ENCODE measurements at regions not wholly inside any gene's neighbourhood (a gene's known extent, or its start where the extent isn't known, plus 50 kb on each side); places are given as distances from the start of the nearest gene placed in this dataset.

- POLR2A ChIA-PET = no interaction called here
- Histone ChIP-seq H3K27ac (ENCODE audit: extremely low read length, insufficient read depth, low read length) (no peak overlapping the region), H3K27me3 (ENCODE audit: control insufficient read depth in 1 of 2, insufficient read depth in 2 of 2, low read length in 2 of 2) (no peaks in the 10 kb centered on the region), H3K4me3 (replicated peaks in 1 of 3; ENCODE audit: insufficient read depth in 1 of 3, low read depth in 2 of 3, low read length in 3 of 3) (no peak overlapping the region), H3K4me1 (ENCODE audit: insufficient read depth, low read length) (no peaks in the 10 kb centered on the region), H2AFZ (ENCODE audit: low read length) (no peak overlapping the region), H3K4me2 (ENCODE audit: low read depth, low read length) (no peak overlapping the region), H3K36me3 (replicated peaks in 1 of 2; ENCODE audit: control insufficient read depth in 1 of 2, insufficient read depth in 2 of 2, low read length in 2 of 2) (no peaks in the 10 kb centered on the region), H3K79me2 (ENCODE audit: insufficient read depth, low read length) (no peaks in the 10 kb centered on the region), H4K20me1 (ENCODE audit: insufficient read depth, low read length) (no peaks in the 10 kb centered on the region), H3K9me3 (ENCODE audit: low read length) (no peaks in the 10 kb centered on the region), H3K9ac (ENCODE audit: insufficient read depth, low read depth, low read length) (no peak overlapping the region)
- in situ Hi-C loops (cut with HindIII; ENCODE audit: extremely low pct_ligation_motif_present, low pct_unique_long_range_greater_than_20kb) = no loop called here
- intact Hi-C loops (cut with micrococcal nuclease; ENCODE audit: unreplicated experiment) = loop anchor here (10.0 kb wide), 1 partner anchor 139 kb away; the partner anchor contains the start of gene SNX24
- BruUV-seq (replicated peaks) = no TSS peak
- no peak for FAIRE-seq
- DNase-seq (ENCODE audit: low spot score) = no peak
- WGBS (ENCODE audit: low lambda C conversion rate) = 4% methylated on average over 1 of the region's 1 CpG
- CTCF ChIA-PET (ENCODE audit: low intra/inter-chr PET ratio, low total read pairs) = no interaction called here
- no peak for ATAC-seq
- TF ChIP-seq TFE3 (CRISPR knock-in tag; IDR thresholded peaks at IDR 0.05) = no peak
- no peak for TF ChIP-seq TIGD3 (CRISPR knock-in tag; IDR thresholded peaks at IDR 0.05; ENCODE audit: borderline replicate concordance)
- TF ChIP-seq SNAPC4 (CRISPR knock-in tag; IDR thresholded peaks at IDR 0.05) = no peak
- no peak for TF ChIP-seq ZNF781 (CRISPR knock-in tag; IDR thresholded peaks at IDR 0.05; ENCODE audit: borderline replicate concordance, not compliant biosample characterization)
- TF ChIP-seq PHF5A (CRISPR knock-in tag; IDR thresholded peaks at IDR 0.05; ENCODE audit: low read depth, unreplicated experiment) = no peak
- no peak for TF ChIP-seq ZFP36L1 (CRISPR knock-in tag; IDR thresholded peaks at IDR 0.05)
- TF ChIP-seq MTERF4 (CRISPR knock-in tag; IDR thresholded peaks at IDR 0.05) = no peak
- no peak for TF ChIP-seq FOXO4 (CRISPR knock-in tag; conservative IDR thresholded peaks at IDR 0.05)
- TF ChIP-seq ARNT2 (CRISPR knock-in tag; IDR thresholded peaks at IDR 0.05; ENCODE audit: low read depth) = no peak
- TF ChIP-seq ZNF513 (CRISPR knock-in tag; conservative IDR thresholded peaks at IDR 0.05) = no peak
- no peak for TF ChIP-seq PRMT3 (CRISPR knock-in tag; IDR thresholded peaks at IDR 0.05; ENCODE audit: borderline replicate concordance, low read depth)
Measured at GRCh38 chr5:122705851-122706250, 69.0 kb upstream of the SNX2 start.
